Endothelial cell (in vitro differentiated cells): ENCODE measurements at regions not wholly inside any gene's neighbourhood (a gene's known extent, or its start where the extent isn't known, plus 50 kb on each side); places are given as distances from the start of the nearest gene placed in this dataset.

Source experiments
- DNase-seq: peaks from one replicate; pipeline ENCODE4 v3.0.0; 2021; ENCODE audit warnings: low spot score
- H3K27ac Mint-ChIP-seq: one replicate; pipeline ENCODE4 v1.8.0; 2021; ENCODE audit warnings: mixed read lengths, inconsistent platforms; ENCODE audit not compliant: unreplicated experiment
- H3K27me3 Mint-ChIP-seq: one replicate; pipeline ENCODE4 v1.8.0; 2021; ENCODE audit warnings: mild to moderate bottlenecking, moderate library complexity, mixed read lengths, inconsistent platforms; ENCODE audit not compliant: unreplicated experiment
- H3K36me3 Mint-ChIP-seq: one replicate; pipeline ENCODE4 v1.8.0; 2021; ENCODE audit warnings: mild to moderate bottlenecking, low read depth, mixed read lengths, inconsistent platforms; ENCODE audit not compliant: unreplicated experiment
- H3K4me1 Mint-ChIP-seq: one replicate; pipeline ENCODE4 v1.8.0; 2021; ENCODE audit warnings: mild to moderate bottlenecking, mixed read lengths, inconsistent platforms; ENCODE audit not compliant: unreplicated experiment
- H3K4me3 Mint-ChIP-seq: one replicate; pipeline ENCODE4 v1.8.0; 2021; ENCODE audit warnings: mild to moderate bottlenecking, mixed read lengths, inconsistent platforms; ENCODE audit not compliant: unreplicated experiment
- H3K9me3 Mint-ChIP-seq: one replicate; pipeline ENCODE4 v1.8.0; 2021; ENCODE audit warnings: mixed read lengths, inconsistent platforms; ENCODE audit not compliant: unreplicated experiment
- TF ChIP-seq, protein P1 (sequence below): fragments of 200-600 bp; sonication (generic); IDR thresholded peaks from one replicate; pipeline ENCODE4 v1.5.0; 2021; ENCODE audit warnings: antibody characterized with exemption; ENCODE audit not compliant: unreplicated experiment

DNA sequence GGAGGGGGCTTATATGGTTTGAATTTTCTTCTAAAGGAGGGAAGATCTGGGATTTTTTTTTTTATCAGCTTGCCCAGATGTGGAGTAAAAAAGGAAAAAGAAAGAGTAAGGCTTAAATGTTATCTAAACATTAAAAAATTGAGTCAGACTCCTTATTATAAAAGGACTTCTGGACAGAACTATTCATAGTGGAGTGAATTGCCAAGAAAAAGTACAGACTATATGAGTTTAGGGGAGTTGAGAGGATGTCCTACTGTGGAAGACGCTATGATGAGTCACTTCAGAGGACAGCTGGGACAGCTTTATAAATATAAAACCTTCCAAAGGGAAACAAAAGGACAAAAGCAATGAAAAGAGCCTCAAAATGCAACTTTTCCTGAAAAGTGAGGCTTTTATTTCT lies 73.0 kb downstream of the TFPI2 start:
- H3K4me3 Mint-ChIP-seq, result no peak overlapping the region
- no peaks in the 10 kb centered on the region for H3K4me1 Mint-ChIP-seq
- H3K36me3 Mint-ChIP-seq, result no peaks in the 10 kb centered on the region
- DNase-seq, result no peak
- H3K27ac Mint-ChIP-seq, result no peak overlapping the region
- H3K9me3 Mint-ChIP-seq, result no peaks in the 10 kb centered on the region
- H3K27me3 Mint-ChIP-seq, result no peaks in the 10 kb centered on the region
- TF ChIP-seq, protein P1, sequence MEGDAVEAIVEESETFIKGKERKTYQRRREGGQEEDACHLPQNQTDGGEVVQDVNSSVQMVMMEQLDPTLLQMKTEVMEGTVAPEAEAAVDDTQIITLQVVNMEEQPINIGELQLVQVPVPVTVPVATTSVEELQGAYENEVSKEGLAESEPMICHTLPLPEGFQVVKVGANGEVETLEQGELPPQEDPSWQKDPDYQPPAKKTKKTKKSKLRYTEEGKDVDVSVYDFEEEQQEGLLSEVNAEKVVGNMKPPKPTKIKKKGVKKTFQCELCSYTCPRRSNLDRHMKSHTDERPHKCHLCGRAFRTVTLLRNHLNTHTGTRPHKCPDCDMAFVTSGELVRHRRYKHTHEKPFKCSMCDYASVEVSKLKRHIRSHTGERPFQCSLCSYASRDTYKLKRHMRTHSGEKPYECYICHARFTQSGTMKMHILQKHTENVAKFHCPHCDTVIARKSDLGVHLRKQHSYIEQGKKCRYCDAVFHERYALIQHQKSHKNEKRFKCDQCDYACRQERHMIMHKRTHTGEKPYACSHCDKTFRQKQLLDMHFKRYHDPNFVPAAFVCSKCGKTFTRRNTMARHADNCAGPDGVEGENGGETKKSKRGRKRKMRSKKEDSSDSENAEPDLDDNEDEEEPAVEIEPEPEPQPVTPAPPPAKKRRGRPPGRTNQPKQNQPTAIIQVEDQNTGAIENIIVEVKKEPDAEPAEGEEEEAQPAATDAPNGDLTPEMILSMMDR, result no peak

DNA sequence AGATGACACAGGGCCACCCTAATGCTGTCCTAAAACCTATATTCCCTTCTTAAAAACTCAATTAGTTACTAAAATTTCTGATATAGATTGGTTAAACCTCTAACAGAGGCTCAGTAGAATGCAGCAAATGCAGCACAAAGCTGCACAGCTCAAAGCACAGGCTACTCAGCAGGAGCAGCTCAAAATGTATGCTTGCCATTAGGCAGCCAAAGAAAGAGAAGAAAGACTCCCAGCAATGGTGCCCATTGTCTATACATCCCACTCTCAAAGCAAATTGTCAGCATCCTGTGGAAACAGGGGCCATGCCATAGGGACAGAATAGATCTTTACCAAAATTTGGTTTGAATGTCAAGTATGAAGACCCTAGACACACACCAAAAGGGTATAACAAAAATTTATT lies 73.5 kb downstream of the TFPI2 start:
- H3K4me3 Mint-ChIP-seq, result no peak overlapping the region
- no peak for DNase-seq
- no peaks in the 10 kb centered on the region for H3K27me3 Mint-ChIP-seq
- no peaks in the 10 kb centered on the region for H3K9me3 Mint-ChIP-seq
- H3K4me1 Mint-ChIP-seq, result no peaks in the 10 kb centered on the region
- no peak overlapping the region for H3K27ac Mint-ChIP-seq
- TF ChIP-seq, protein P1, result no peak
- no peaks in the 10 kb centered on the region for H3K36me3 Mint-ChIP-seq

DNA sequence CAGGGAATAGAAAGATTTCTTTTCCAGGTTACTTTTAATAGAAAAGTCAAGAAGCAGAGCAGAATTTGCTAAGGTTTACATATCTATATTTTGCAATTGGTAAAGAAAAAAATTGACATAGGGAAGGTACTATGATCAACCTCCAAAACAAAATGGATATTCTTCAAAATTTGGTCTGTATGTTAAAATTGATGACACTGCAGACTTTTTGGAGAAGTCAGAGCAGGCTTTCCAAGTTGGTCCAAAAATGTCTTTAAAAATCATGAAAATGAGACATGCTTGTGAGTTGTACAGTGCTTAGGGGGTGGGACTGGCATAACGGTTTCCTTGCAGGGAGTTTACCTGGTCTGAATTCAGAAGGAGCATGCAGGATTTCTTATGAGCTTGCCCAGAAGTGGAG lies 77.0 kb downstream of the TFPI2 start:
- TF ChIP-seq, protein P1, result no peak
- Mint-ChIP-seq H3K27ac (no peak overlapping the region), H3K4me1 (no peaks in the 10 kb centered on the region), H3K36me3 (no peaks in the 10 kb centered on the region), H3K4me3 (no peak overlapping the region), H3K27me3 (no peaks in the 10 kb centered on the region), H3K9me3 (no peaks in the 10 kb centered on the region)
- no peak for DNase-seq

DNA sequence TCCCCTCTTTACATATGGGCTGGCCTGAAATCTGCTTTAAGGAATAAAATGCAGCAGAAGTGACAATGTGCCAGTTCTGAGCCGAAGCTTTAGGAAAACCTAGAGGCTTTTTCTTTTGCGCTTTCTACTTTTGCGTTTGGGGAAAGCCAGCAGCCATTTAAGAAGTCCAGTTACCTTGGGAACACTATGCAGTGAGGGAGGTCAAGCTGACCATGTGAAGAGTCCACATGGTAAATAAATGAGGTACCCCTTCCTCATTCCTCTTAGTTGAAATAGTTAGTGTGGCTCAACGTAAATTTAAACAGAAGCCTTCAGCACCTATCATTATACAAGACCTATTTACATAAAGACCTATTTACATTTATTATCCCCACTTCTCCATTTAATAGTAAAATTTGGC lies 78.5 kb downstream of the TFPI2 start:
- H3K27me3 Mint-ChIP-seq, result no peaks in the 10 kb centered on the region

DNA sequence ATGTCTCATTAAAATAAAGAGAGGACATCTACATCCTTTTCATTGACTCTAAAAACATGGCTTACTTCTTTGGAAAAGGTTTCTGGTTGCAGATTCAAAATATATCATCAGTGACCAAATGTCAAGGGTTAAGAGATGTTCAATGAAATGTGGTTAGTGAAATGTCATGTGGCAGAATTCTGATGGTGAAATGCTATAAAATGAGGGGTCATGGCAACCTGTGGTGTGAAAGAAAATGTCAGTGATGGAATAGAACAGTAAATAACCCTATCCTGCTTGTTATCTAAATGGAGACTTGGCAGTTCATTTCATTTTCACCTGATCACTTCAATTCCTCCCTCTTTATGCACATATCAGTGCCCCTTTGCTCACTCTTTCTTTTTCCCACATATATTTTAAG lies 79.4 kb downstream of the TFPI2 start:
- H3K36me3 Mint-ChIP-seq, result no peaks in the 10 kb centered on the region
- H3K4me1 Mint-ChIP-seq, result no peaks in the 10 kb centered on the region
- no peaks in the 10 kb centered on the region for H3K9me3 Mint-ChIP-seq
- TF ChIP-seq, protein P1, result no peak
- H3K27ac Mint-ChIP-seq, result no peak overlapping the region
- no peaks in the 10 kb centered on the region for H3K27me3 Mint-ChIP-seq
- DNase-seq, result no peak
- H3K4me3 Mint-ChIP-seq, result no peak overlapping the region

More for the DNA sequence above, 78.5 kb downstream of the TFPI2 start:
- Mint-ChIP-seq H3K36me3 (no peaks in the 10 kb centered on the region), H3K4me3 (no peak overlapping the region), H3K4me1 (no peaks in the 10 kb centered on the region), H3K27ac (no peak overlapping the region), H3K9me3 (no peaks in the 10 kb centered on the region)
- DNase-seq, result no peak
- TF ChIP-seq, protein P1, result no peak
